HCT116 (cell line): ENCODE measurements at regions not wholly inside any gene's neighbourhood (a gene's known extent, or its start where the extent isn't known, plus 50 kb on each side); places are given as distances from the start of the nearest gene placed in this dataset.

Experiments used
- ATAC-seq: fragments of 200-7000 bp; cut with Tn5 transposase; 2 replicates; pipeline ENCODE4 v1.9.1; 2020; ENCODE audit warnings: mild to moderate bottlenecking, moderate library complexity
- BruUV-seq: library from RNA; stranded (reverse); fragments of 400-500 nt; replicated peaks from 2 replicates; lab custom pipeline; 2021; lab: Mats Ljungman, UMichigan
- CTCF ChIA-PET: fragments of 300-600 bp; sonication (Branson Sonifier 250); formaldehyde crosslinking; loops from one replicate; lab custom pipeline; 2021; ENCODE audit warnings: antibody characterized with exemption; lab: Charles Lee
- POLR2A ChIA-PET: fragments of 300-600, 350-600 bp; sonication (Branson Sonifier 250); formaldehyde crosslinking; loops from one replicate; lab custom pipeline; 2021; ENCODE audit warnings: antibody characterized with exemption; lab: Charles Lee
- RAD21 ChIA-PET, 2 experiments: fragments of 300-600 bp; sonication (Branson Sonifier 250); formaldehyde crosslinking; loops; one replicate each; lab custom pipeline; 2023; ENCODE audit warnings: low total read pairs in 2 of 2; ENCODE audit not compliant: uncharacterized antibody in 2 of 2, unreplicated experiment in 2 of 2, low non-redundant PET in 1 of 2; lab: Charles Lee
- DNase-seq: peaks from one replicate; pipeline ENCODE4 v3.0.0-alpha.2; 2010; ENCODE audit warnings: low read depth, low spot score
- H2AFZ ChIP-seq: fragments of 200-600 bp; shearing (Covaris generic), sonication (generic); 2 replicates; pipeline ENCODE4 v1.6.1; 2017; ENCODE audit warnings: low read depth, mixed run types, mixed read lengths, antibody characterized with exemption, low read length; ENCODE audit not compliant: poor library complexity, severe bottlenecking
- H3K27ac ChIP-seq: 2 replicates; pipeline ENCODE4 v1.5.1; 2012; ENCODE audit warnings: low read depth, low read length
- H3K27me3 ChIP-seq: fragments of 200-600 bp; sonication (generic); 2 replicates; pipeline ENCODE4 v1.6.1; 2016; ENCODE audit warnings: mixed run types, low read length, mixed read lengths; ENCODE audit not compliant: insufficient read depth
- H3K36me3 ChIP-seq, 2 experiments: fragments of 200-500 bp in 1 of 2; fragments of 200-600 bp in 1 of 2; sonication (Bioruptor generic) in 1 of 2; sonication (generic) in 1 of 2; 2 replicates each; pipeline versions ENCODE4 v1.5.1 to v1.6.1; 2014 to 2016; ENCODE audit warnings: low read length in 2 of 2, inconsistent platforms in 1 of 2, mixed read lengths in 1 of 2, mixed run types in 1 of 2; ENCODE audit not compliant: insufficient read depth in 2 of 2, control insufficient read depth in 1 of 2
- H3K4me1 ChIP-seq, 2 experiments: fragments of 200-600 bp in 1 of 2; sonication (generic) in 1 of 2; 2 replicates each; pipeline versions ENCODE4 v1.5.1 to v1.6.1; 2012 to 2017; ENCODE audit warnings: low read length in 2 of 2, inconsistent platforms in 1 of 2, mild to moderate bottlenecking in 1 of 2, mixed read lengths in 1 of 2, mixed run types in 1 of 2, moderate library complexity in 1 of 2; ENCODE audit not compliant: insufficient read depth in 2 of 2, control insufficient read depth in 1 of 2
- H3K4me2 ChIP-seq: fragments of 200-600 bp; sonication (generic); 2 replicates; pipeline ENCODE4 v1.6.1; 2017; ENCODE audit warnings: mixed run types, low read length, mixed read lengths
- H3K4me3 ChIP-seq, 2 experiments: fragments of 200-600 bp in 1 of 2; sonication (generic) in 1 of 2; replicated peaks in 1 of 2; 2 replicates each; pipeline ENCODE4 v1.5.1; 2011 to 2016; ENCODE audit warnings: low read length in 2 of 2, control low read depth in 1 of 2, low read depth in 1 of 2, mild to moderate bottlenecking in 1 of 2, mixed read lengths in 1 of 2, mixed run types in 1 of 2
- H3K79me2 ChIP-seq: fragments of 200-600 bp; sonication (generic); 2 replicates; pipeline ENCODE4 v1.6.1; 2017; ENCODE audit warnings: mild to moderate bottlenecking, mixed run types, low read length, moderate library complexity, mixed read lengths; ENCODE audit not compliant: insufficient read depth
- H3K9ac ChIP-seq: fragments of 200-600 bp; sonication (generic); 2 replicates; pipeline ENCODE4 v1.6.1; 2016; ENCODE audit warnings: low read length, mixed read lengths
- H3K9me2 ChIP-seq: fragments of 200-600 bp; sonication (generic), shearing (Covaris generic); 2 replicates; pipeline ENCODE4 v1.6.1; 2017; ENCODE audit warnings: mixed run types, mild to moderate bottlenecking, moderate library complexity; ENCODE audit not compliant: insufficient read depth
- H3K9me3 ChIP-seq, 2 experiments: fragments of 200-500 bp in 1 of 2; fragments of 200-600 bp in 1 of 2; sonication (Bioruptor generic) in 1 of 2; sonication (generic) in 1 of 2; 2 replicates each; pipeline ENCODE4 v1.6.1; 2014 to 2017; ENCODE audit warnings: low read length in 2 of 2, mixed read lengths in 2 of 2, inconsistent platforms in 1 of 2, low read depth in 1 of 2, mild to moderate bottlenecking in 1 of 2, mixed run types in 1 of 2, moderate library complexity in 1 of 2; ENCODE audit not compliant: control insufficient read depth in 1 of 2, insufficient read depth in 1 of 2
- H4K20me1 ChIP-seq: fragments of 200-600 bp; sonication (generic), shearing (Covaris generic); 2 replicates; pipeline ENCODE4 v1.6.1; 2017; ENCODE audit warnings: mixed run types, mild to moderate bottlenecking, moderate library complexity; ENCODE audit not compliant: insufficient read depth
- EGR1 ChIP-seq: IDR thresholded peaks from 2 replicates; pipeline ENCODE4 v1.6.1; 2012; ENCODE audit warnings: low read depth
- ELF1 ChIP-seq: IDR thresholded peaks from 2 replicates; pipeline ENCODE4 v1.6.1; 2012; ENCODE audit warnings: low read depth, borderline replicate concordance
- EZH2 ChIP-seq: fragments of 200-600 bp; sonication (generic); IDR thresholded peaks from 2 replicates; pipeline ENCODE4 v1.6.1; 2017; ENCODE audit warnings: antibody characterized with exemption, mixed run types
- EZH2phosphoT487 ChIP-seq: fragments of 200-600 bp; IDR thresholded peaks from 2 replicates; pipeline ENCODE4 v1.6.1; 2018; ENCODE audit warnings: antibody characterized with exemption, borderline replicate concordance
- MAX ChIP-seq: IDR thresholded peaks from 2 replicates; pipeline ENCODE4 v1.6.1; 2012
- POLR2AphosphoS5 ChIP-seq: IDR thresholded peaks from 2 replicates; pipeline ENCODE4 v1.6.1; 2011; ENCODE audit warnings: mild to moderate bottlenecking, low read depth, low read length, moderate library complexity
- RAD21 ChIP-seq: IDR thresholded peaks from 2 replicates; pipeline ENCODE4 v1.6.1; 2012; ENCODE audit warnings: low read depth, mild to moderate bottlenecking
- SIN3A ChIP-seq: IDR thresholded peaks from 2 replicates; pipeline ENCODE4 v1.6.1; 2012; ENCODE audit warnings: low read depth
- SP1 ChIP-seq: IDR thresholded peaks from 2 replicates; pipeline ENCODE4 v1.6.1; 2012; ENCODE audit warnings: low read depth
- YY1 ChIP-seq: IDR thresholded peaks from 2 replicates; pipeline ENCODE4 v1.6.1; 2011; ENCODE audit warnings: low read length, low read depth, moderate library complexity, mild to moderate bottlenecking; ENCODE audit not compliant: insufficient replicate concordance; ENCODE audit errors: extremely low read depth
- ZBTB33 ChIP-seq: IDR thresholded peaks from 2 replicates; pipeline ENCODE4 v1.6.1; 2011; ENCODE audit warnings: mild to moderate bottlenecking, low read length, moderate library complexity; ENCODE audit not compliant: insufficient replicate concordance; ENCODE audit errors: extremely low read depth
- ZFX ChIP-seq: fragments of 450-650 bp; IDR thresholded peaks from 2 replicates; pipeline ENCODE4 v1.6.1; 2017
- ZNF274 ChIP-seq: fragments of 200-500 bp; sonication (Bioruptor generic); IDR thresholded peaks from 2 replicates; pipeline ENCODE4 v1.6.1; 2014; ENCODE audit warnings: mild to moderate bottlenecking, low read depth, low read length, inconsistent platforms
- intact Hi-C: fragments of 100-400 bp; cut with micrococcal nuclease; formaldehyde crosslinking; loops from 2 replicates; pipeline ENCODE4 v1.10.0; 2022

- Histone ChIP-seq H3K4me1 (no peaks in the 10 kb centered on the region), H4K20me1 (no peaks in the 10 kb centered on the region), H3K4me2 (no peak overlapping the region), H3K9me2 (no peaks in the 10 kb centered on the region), H3K36me3 (no peaks in the 10 kb centered on the region), H3K9ac (no peak overlapping the region), H3K9me3 (no peaks in the 10 kb centered on the region), H3K4me3 (no peak overlapping the region), H3K27ac (no peak overlapping the region), H3K79me2 (no peaks in the 10 kb centered on the region), H2AFZ (no peak overlapping the region)
- ChIA-PET POLR2A (no interaction called here), CTCF (no interaction called here), RAD21 (no interaction called here)
- intact Hi-C loops = no loop called here
- no TSS peak for BruUV-seq
- no peak for DNase-seq
- no peak for ATAC-seq
- TF ChIP-seq ELF1 (no peak), SP1 (no peak), EGR1 (no peak), MAX (no peak), EZH2 (no peak), ZNF274 (no peak), SIN3A (no peak), ZFX (no peak), YY1 (no peak), RAD21 (no peak), POLR2AphosphoS5 (no peak), EZH2phosphoT487 (no peak), ZBTB33 (no peak)
- TF ChIP-seq, all 23 proteins: peak for 0
- H3K27me3 ChIP-seq = peaks cover 29% of the 10 kb centered on the region
These were observed 58.9 kb downstream of the MAFB start for GRCh38 chr20:40630099-40630498.
